HG02588 (cell line): ENCODE measurements at regions not wholly inside any gene's neighbourhood (a gene's known extent, or its start where the extent isn't known, plus 50 kb on each side); places are given as distances from the start of the nearest gene placed in this dataset.

Experiments
- ATAC-seq: cut with Tn5 transposase; IDR thresholded peaks from one replicate; pipeline ENCODE4 v1.9.1; 2021; ENCODE audit warnings: mild to moderate bottlenecking, moderate library complexity; ENCODE audit not compliant: unreplicated experiment

DNA sequence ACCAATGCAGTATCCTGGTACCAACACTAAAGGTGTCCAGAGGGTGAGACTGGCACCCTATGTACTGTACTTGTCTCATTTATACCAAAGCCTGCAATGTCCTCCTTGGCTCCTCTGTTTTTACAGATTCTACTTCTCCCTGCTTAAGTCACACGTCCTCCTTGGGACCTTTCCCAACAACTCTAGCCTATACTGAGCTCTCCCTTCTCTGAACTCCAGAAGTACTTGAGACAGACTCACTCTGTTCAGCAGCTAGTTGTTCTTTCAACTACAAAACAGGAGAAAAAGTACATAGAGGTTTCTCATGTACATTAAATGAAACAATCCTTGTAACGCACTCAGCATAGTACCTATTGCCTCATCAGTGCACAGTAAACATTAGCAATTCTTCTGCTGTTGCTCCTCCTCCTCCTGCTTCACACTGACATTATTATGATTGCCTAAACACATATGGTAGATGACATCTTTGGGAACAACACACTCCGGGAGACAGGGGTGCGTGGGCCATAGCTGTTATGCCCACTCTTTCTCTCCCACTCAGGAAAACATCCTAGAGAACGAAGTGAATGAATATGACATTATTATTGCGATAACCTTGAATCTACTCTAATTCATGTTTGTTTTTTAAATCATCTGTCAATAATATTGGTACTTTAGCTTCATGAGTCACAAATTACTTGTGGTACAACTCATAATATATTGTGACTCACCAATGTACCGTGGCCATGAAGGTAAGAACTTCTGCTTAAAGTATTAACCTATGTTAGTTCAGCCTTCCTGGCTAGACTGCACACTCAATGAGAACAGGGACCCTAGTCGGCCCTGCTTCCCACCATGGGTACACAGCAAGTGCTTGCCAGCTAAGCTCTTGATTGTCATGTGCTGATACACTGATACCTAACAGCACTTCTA lies 180.3 kb upstream of the ADRA1B start:
- no peak for ATAC-seq

- ATAC-seq, result no peak
These were observed 179.4 kb upstream of the ADRA1B start for GRCh38 chr5:159736844-159737243.

GRCh38 chr5:159737263-159737662 lies 179.0 kb upstream of the ADRA1B start:
- ATAC-seq, result no peak

DNA sequence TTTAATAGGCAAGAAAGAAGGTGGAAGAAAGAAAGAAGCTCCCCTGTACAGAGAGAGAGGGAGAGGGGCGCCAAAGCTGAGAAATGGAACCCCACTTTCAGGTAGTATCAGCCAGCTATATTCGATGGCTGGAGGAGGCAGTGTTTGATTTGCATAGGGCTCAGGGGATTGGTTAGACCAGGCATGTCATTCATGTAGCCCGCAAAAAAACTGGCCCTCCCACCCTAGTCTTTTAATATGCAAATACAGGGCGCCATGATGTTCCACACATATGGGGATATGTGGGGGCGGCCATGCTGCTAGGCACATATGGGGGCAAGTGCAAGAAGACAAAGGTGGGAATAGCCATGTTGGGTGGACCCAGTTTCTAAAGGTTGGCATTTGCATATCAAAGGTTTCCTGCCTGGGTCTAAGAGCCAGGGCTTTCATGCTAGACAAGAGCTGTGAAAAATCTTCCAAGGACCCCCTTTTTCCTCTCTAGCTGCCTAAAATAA lies 174.4 kb upstream of the ADRA1B start:
- no peak for ATAC-seq

DNA sequence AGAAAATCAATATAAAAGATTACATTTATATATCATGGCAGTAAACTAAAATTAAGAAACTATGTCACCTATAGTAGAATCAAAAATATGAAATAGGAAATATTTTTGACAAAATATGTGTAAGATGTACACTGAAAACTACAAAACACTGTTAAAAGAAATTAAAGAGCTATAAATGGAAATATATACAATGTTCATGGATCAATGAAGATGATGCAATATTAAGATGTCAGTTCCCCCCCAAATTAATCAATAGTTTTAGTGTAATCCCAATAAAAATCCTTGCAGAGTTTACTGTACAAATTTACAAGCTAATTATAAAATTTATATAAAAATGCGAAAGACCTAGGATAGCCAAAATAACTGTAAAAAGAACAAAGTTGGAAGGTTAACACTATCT lies 173.0 kb upstream of the ADRA1B start:
- ATAC-seq, result no peak

DNA sequence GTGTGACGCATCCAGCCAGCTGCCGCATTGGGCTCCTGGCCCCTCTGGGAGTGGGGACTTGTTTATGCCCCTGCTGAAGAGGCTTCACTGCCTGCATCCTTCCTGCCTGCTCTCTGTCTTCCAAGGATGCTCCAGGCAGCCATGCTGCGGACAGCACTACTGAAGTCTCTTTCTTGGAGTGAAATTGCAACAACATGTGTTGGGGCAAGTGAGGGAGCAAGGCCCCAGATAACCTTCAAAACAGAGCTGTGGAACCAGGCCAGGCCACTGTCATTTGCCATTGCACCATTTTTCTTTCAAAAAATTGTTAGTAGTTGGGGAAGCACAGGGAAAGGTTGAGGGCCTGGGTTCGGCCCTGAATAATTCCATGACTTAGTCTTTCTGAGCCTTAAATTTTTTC lies 169.6 kb upstream of the ADRA1B start:
- no peak for ATAC-seq

- ATAC-seq, result no peak
These were observed 167.1 kb upstream of the ADRA1B start for GRCh38 chr5:159749146-159749545.

GRCh38 chr5:159750226-159750625 lies 166.1 kb upstream of the ADRA1B start:
- ATAC-seq, result no peak

DNA sequence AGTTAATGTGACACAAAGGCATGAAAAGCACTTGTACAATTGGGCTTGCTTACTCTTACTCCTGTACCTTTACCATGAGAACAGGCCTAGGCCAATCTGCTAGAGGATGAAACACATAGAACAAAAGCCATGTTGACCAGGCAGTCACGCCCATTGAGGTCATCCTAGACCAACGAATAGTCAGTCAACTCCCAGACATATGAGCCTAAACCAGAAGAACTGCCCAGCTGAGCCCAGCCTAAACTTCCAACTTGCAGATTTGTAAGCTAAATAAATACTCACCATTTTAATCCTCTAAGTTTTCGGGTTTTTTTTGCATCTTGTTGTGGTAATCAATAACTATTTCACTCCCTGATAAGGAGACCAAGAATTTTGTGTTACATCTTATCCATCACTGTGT lies 164.8 kb upstream of the ADRA1B start:
- ATAC-seq, result no peak

- no peak for ATAC-seq
These were observed 163.5 kb upstream of the ADRA1B start for GRCh38 chr5:159752622-159753275.

- ATAC-seq, result no peak
These were observed 158.1 kb upstream of the ADRA1B start for GRCh38 chr5:159758189-159758588.

DNA sequence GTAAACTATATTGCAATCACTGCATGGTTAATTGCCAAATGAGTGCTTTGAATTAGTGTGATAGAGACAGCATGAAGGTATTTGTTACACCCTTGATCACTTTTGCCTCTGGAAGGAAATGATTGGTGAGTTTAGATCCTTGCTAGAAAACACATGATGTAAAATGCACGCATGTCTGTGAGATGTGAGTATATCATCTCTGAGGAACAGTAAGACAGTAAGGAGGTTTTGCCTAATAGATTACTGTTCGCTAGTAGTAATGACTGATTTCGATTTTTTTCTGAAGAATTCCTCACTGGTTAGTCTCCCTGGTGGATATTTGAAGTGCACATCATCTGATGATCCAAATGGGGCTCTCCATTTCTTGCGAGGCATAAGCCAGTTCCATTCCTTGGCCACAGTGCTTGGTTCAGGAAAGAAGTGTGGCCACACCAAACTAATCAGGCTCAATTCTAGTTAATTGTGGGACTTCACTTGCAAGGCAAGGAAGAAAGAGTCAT lies 156.4 kb upstream of the ADRA1B start:
- ATAC-seq, result no peak

- no peak for ATAC-seq
These were observed 153.4 kb upstream of the ADRA1B start for GRCh38 chr5:159762921-159763320.

- no peak for ATAC-seq
These were observed 152.7 kb upstream of the ADRA1B start for GRCh38 chr5:159763562-159763961.

GRCh38 chr5:159764283-159765134 lies 151.8 kb upstream of the ADRA1B start:
- ATAC-seq, result no peak

DNA sequence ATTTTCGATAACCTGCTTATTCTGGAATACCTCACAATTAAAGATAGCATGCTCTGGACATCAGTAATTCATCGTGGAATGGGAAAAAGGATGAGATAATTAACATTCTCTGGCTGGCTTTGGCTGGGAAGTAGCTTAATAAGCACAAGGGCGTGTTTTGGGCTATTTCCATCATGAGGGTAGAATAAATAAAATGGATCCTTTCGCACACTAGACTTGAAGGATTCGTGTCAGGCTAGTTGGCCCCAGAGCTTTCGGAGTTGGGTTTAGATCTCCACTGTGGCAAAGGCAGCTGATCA lies 151.2 kb upstream of the ADRA1B start:
- no peak for ATAC-seq

DNA sequence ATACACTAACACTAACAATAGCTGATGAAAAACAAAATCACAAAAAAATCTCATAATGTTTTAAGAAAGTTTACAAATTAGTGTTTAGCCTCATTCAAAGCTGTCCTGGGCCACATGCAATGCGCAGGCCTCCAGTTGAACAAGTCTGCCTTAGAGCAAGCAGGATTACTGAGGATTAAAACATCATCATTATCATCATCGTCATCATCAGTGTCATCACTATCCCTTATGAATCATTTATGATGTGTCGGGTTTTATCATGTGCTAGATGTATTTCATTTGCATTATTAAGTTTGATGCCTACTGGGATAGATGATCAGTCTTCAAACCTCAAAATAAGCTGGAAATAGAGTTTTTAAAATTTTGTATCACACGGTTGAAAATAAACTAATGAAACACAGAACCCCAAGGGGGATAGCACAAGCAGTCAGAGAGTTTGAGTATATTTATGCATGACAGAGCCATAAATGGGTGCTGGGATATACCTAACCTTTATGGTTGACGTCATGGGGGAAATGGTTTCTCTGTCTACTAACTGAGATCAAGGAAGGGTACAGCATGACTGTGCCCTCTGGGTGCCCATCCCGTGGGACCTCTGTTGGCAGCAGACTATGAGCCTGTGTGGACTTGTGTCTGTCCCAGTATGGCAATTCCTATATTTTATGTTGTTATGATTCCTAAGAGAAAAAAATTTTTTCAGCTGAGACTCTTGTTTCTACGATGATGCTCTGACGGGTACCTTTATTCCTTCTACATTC lies 150.3 kb upstream of the ADRA1B start:
- ATAC-seq, result no peak

DNA sequence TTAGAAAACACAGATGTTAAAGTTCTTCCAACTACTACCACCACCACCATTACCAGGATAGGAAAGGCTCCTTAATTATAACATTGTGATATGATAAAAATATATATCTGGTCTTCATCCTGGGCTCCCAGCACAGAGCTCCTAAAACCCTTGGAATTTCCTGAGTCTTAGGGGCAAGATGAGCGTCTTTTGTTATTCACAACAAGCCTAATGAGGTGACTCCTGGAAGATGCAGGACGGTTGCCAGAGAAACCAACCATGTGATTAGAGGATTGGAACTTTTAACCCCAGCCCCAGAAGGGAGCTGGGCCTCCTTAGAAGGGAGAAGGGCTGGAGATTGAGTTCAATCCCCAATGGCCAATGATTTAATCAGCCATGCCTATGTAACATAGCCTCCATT lies 148.0 kb upstream of the ADRA1B start:
- ATAC-seq, result no peak

- ATAC-seq, result no peak
These were observed 143.6 kb upstream of the ADRA1B start for GRCh38 chr5:159772698-159773061.

DNA sequence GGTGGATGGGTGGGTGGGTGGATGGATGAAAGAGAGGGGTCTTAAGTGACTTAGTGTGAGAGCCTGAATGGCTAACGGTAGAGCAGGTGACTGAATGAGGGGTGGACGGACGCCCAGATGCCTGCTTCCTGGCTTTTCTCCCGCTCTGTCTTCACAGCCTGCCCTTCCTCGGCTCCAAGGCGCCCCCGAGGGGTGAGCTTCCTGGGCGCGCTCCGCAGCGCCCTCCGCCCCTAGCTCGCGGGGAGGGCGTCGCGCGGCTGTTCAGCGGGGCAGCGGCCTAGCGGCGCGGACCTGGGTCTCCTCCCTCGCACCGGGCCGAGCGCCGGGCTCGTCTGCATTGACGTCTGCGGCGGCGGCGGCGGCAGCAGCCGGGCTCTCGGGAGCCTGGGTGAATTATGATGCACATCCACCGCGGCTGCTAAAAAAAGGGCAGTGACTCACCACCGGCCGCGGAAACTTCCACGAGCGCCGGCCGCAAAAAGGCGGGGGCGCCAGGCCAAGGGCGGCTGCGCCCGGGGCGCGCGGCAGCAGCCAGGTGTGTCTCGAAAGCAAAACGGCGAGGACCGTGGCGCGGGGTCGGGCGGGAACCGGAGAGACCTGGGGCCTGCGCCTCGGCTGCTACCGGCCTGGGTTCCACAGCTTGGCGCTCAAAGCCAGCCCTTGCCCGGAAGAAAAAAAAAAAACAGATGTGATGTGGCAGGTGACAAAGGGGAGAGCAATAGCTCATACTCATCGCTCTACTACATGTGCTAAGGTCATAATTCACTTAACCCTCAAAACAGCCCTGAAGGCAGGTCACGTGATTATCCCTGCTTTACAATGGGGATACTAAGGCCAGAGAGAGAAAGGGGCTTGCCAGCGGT lies 143.0 kb upstream of the ADRA1B start:
- peak; percentile 83 for ATAC-seq
